Neuronal stem cell (in vitro differentiated cells): ENCODE measurements at regions not wholly inside any gene's neighbourhood (a gene's known extent, or its start where the extent isn't known, plus 50 kb on each side); places are given as distances from the start of the nearest gene placed in this dataset.

Source experiments
- DNase-seq: peaks from one replicate; pipeline ENCODE4 v3.0.0-alpha.2; 2013; ENCODE audit warnings: low spot score
- H2AFZ ChIP-seq: one replicate; pipeline ENCODE4 v1.6.1; 2013; ENCODE audit warnings: mild to moderate bottlenecking, low read length, inconsistent platforms
- H2AK5ac ChIP-seq: 2 replicates; pipeline ENCODE4 v1.6.1; 2013; ENCODE audit warnings: low read depth, mild to moderate bottlenecking, inconsistent platforms, low read length, moderate library complexity, mixed read lengths
- H2BK120ac ChIP-seq: 2 replicates; pipeline ENCODE4 v1.6.1; 2013; ENCODE audit warnings: low read depth, mild to moderate bottlenecking, inconsistent platforms, low read length, moderate library complexity, mixed read lengths
- H2BK12ac ChIP-seq: one replicate; pipeline ENCODE4 v1.6.1; 2013; ENCODE audit warnings: low read length, inconsistent platforms
- H2BK15ac ChIP-seq: 2 replicates; pipeline ENCODE4 v1.6.1; 2013; ENCODE audit warnings: mild to moderate bottlenecking, low read length, inconsistent platforms, mixed read lengths
- H2BK5ac ChIP-seq: one replicate; pipeline ENCODE4 v1.6.1; 2013; ENCODE audit warnings: inconsistent platforms, mild to moderate bottlenecking, low read length, moderate library complexity
- H3K14ac ChIP-seq: one replicate; pipeline ENCODE4 v1.6.1; 2013; ENCODE audit warnings: low read length, inconsistent platforms
- H3K18ac ChIP-seq: 2 replicates; pipeline ENCODE4 v1.6.1; 2013; ENCODE audit warnings: low read length, inconsistent platforms
- H3K23ac ChIP-seq: 2 replicates; pipeline ENCODE4 v1.6.1; 2013; ENCODE audit warnings: low read depth, mild to moderate bottlenecking, mixed read lengths, low read length, inconsistent platforms; ENCODE audit not compliant: poor library complexity
- H3K27ac ChIP-seq: replicated peaks from 3 replicates; pipeline ENCODE4 v1.5.1; 2013; ENCODE audit warnings: low read length, inconsistent platforms
- H3K27me3 ChIP-seq, 3 experiments: 2 replicates each; pipeline ENCODE4 v1.6.1; 2013; ENCODE audit warnings: low read length in 3 of 3, mild to moderate bottlenecking in 2 of 3, inconsistent platforms in 1 of 3, low read depth in 1 of 3, mixed read lengths in 1 of 3, moderate library complexity in 1 of 3; ENCODE audit not compliant: control insufficient read depth in 3 of 3, insufficient read depth in 3 of 3
- H3K36me3 ChIP-seq, 2 donors: replicated peaks in 1 of 2; 2 replicates each; pipeline ENCODE4 v1.6.1; 2013; ENCODE audit warnings: low read length in 2 of 2; ENCODE audit not compliant: control insufficient read depth in 2 of 2, insufficient read depth in 2 of 2
- H3K4ac ChIP-seq: 2 replicates; pipeline ENCODE4 v1.6.1; 2013; ENCODE audit warnings: inconsistent platforms, mild to moderate bottlenecking, low read length, moderate library complexity
- H3K4me1 ChIP-seq, 2 donors: 1 replicate in 1 of 2; 2 replicates in 1 of 2; pipeline ENCODE4 v1.6.1; 2013; ENCODE audit warnings: low read length in 2 of 2, low read depth in 1 of 2; ENCODE audit not compliant: control insufficient read depth in 2 of 2, insufficient read depth in 1 of 2
- H3K4me2 ChIP-seq: one replicate; pipeline ENCODE4 v1.6.1; 2013; ENCODE audit warnings: mild to moderate bottlenecking, low read length, inconsistent platforms; ENCODE audit not compliant: insufficient read depth, poor library complexity, severe bottlenecking
- H3K4me3 ChIP-seq, 2 donors: 2 replicates each; pipeline ENCODE4 v1.5.1; 2013; ENCODE audit warnings: low read length in 2 of 2, mild to moderate bottlenecking in 2 of 2, inconsistent platforms in 1 of 2, moderate library complexity in 1 of 2
- H3K79me1 ChIP-seq: one replicate; pipeline ENCODE4 v1.6.1; 2013; ENCODE audit warnings: low read depth, mild to moderate bottlenecking, inconsistent platforms, low read length, moderate library complexity
- H3K9ac ChIP-seq: one replicate; pipeline ENCODE4 v1.6.1; 2013; ENCODE audit warnings: mild to moderate bottlenecking, low read depth, low read length, inconsistent platforms; ENCODE audit not compliant: poor library complexity
- H3K9me3 ChIP-seq, 2 donors: replicated peaks in 1 of 2; 2 replicates each; pipeline versions ENCODE3 to v1.6.1; 2013; ENCODE audit warnings: low read length in 2 of 2, mild to moderate bottlenecking in 2 of 2, inconsistent platforms in 1 of 2, low read depth in 1 of 2, mixed read lengths in 1 of 2, moderate library complexity in 1 of 2; ENCODE audit not compliant: control insufficient read depth in 2 of 2, insufficient read depth in 1 of 2
- H4K8ac ChIP-seq: one replicate; pipeline ENCODE4 v1.6.1; 2013; ENCODE audit warnings: low read depth, mild to moderate bottlenecking, inconsistent platforms, low read length, moderate library complexity
- H4K91ac ChIP-seq: one replicate; pipeline ENCODE4 v1.6.1; 2013; ENCODE audit warnings: low read length, low read depth, mild to moderate bottlenecking, inconsistent platforms; ENCODE audit not compliant: poor library complexity
- WGBS, 2 donors: extraction: QIAGEN DNeasy Blood & Tissue Kit; methylation state at CpG; one replicate each; pipeline ENCODE4 v1.1.7; 2013; ENCODE audit warnings: missing lambda C conversion rate in 2 of 2, mixed read lengths in 1 of 2; ENCODE audit not compliant: insufficient read length in 2 of 2, insufficient replicate concordance in 1 of 2; ENCODE audit errors: extremely low coverage in 2 of 2; 5-methylcytosine and 5-hydroxymethylcytosine counted together

DNA sequence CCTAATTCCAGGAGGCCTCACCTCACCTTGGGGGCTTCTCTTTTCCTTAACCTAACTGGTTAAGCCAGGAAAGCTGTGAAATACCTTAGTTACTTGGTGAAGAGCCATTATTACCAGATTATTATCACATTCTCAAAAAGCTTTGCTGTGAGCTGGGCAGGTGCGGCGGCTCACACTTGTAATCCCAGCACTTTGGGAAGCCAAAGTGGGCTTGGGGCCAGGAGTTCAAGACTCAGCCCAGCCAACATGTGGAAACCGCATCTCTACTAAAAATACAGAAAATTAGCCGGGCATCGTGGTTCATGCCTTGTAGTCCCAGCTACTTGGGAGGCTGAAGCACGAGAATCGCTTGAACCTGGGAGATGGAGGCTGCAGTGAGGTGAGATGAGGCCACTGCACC lies 102.4 kb upstream of the KLF6 start:
- peak overlapping the region; percentile 80 for H3K27ac ChIP-seq
- no CpG with 5 or more reads among the region's 7 CpGs for WGBS, 2 donors

DNA sequence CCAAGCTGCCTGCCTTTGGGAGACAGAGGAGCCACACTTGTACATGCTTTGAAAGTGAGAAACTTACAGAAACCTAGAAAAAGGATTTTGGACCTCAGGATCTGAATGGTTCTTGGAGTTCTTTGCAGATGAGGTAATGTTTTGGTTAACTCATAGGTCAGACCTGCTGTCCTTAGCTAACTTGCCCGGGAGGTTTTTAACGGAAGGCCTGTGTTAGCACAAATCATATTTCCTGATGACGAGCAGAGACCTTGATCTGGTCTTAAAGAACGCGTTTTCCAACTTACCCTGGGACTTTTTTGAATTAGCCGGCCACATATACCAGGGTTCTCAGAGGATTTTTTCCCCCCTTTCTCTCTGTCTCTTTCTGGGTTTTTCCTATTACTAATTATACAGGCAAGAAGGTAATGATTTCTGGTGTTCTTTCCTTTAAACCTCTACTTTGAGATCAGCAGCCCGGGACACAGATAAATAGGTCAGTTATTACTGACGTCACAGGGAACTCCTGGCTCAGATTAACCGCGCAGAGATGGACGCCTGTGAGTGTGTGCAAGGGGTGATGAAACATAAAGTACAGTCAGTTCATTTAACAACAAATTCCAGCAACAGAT lies 101.7 kb upstream of the KLF6 start:
- H2BK12ac ChIP-seq: no peak overlapping the region
- H3K79me1 ChIP-seq: no peaks in the 10 kb centered on the region
- H3K36me3 ChIP-seq: no peaks in the 10 kb centered on the region
- peak overlapping the region; percentile 87 for H2AFZ ChIP-seq
- no peak overlapping the region for H3K4me2 ChIP-seq
- no peak for DNase-seq
- no peak overlapping the region for H3K18ac ChIP-seq
- no peaks in the 10 kb centered on the region for H3K27me3 ChIP-seq
- H4K8ac ChIP-seq: no peak overlapping the region
- H3K14ac ChIP-seq: no peak overlapping the region
- H2BK15ac ChIP-seq: no peak overlapping the region
- no peak overlapping the region for H3K4ac ChIP-seq
- no peak overlapping the region for H2AK5ac ChIP-seq
- H3K9me3 ChIP-seq: no peaks in the 10 kb centered on the region
- no peak overlapping the region for H4K91ac ChIP-seq
- no peak overlapping the region for H3K9ac ChIP-seq
- no peak overlapping the region for H2BK120ac ChIP-seq
- no peak overlapping the region for H3K27ac ChIP-seq
- no peak overlapping the region for H3K23ac ChIP-seq
- no peak overlapping the region for H2BK5ac ChIP-seq
- H3K4me1 ChIP-seq: peaks cover 7 to 14% of the 10 kb centered on the region in 2 donors
- no CpG with 5 or more reads among the region's 11 CpGs for WGBS, 2 donors
- H3K4me3 ChIP-seq: no peak overlapping the region

More for the DNA sequence above, 102.4 kb upstream of the KLF6 start:
- H2AFZ ChIP-seq: no peak overlapping the region
- H3K79me1 ChIP-seq: no peaks in the 10 kb centered on the region
- H3K4me3 ChIP-seq: no peak overlapping the region
- no peak overlapping the region for H3K14ac ChIP-seq
- H3K9me3 ChIP-seq: no peaks in the 10 kb centered on the region
- H2BK120ac ChIP-seq: no peak overlapping the region
- no peak overlapping the region for H2BK5ac ChIP-seq
- H3K4me1 ChIP-seq: peaks cover 7 to 14% of the 10 kb centered on the region in 2 donors
- H2AK5ac ChIP-seq: no peak overlapping the region
- H3K4ac ChIP-seq: no peak overlapping the region
- no peak overlapping the region for H4K91ac ChIP-seq
- H2BK15ac ChIP-seq: no peak overlapping the region
- H3K23ac ChIP-seq: no peak overlapping the region
- H2BK12ac ChIP-seq: no peak overlapping the region
- no peak for DNase-seq
- H3K18ac ChIP-seq: peak overlapping the region; percentile 70
- H4K8ac ChIP-seq: no peak overlapping the region
- no peak overlapping the region for H3K4me2 ChIP-seq
- H3K9ac ChIP-seq: no peak overlapping the region
- H3K36me3 ChIP-seq: no peaks in the 10 kb centered on the region
- H3K27me3 ChIP-seq: no peaks in the 10 kb centered on the region

- Histone ChIP-seq H3K79me1 (no peaks in the 10 kb centered on the region), H3K9me3 (no peaks in the 10 kb centered on the region), H3K4ac (no peak overlapping the region), H2BK5ac (no peak overlapping the region), H3K14ac (no peak overlapping the region), H3K4me2 (no peak overlapping the region), H3K36me3 (no peaks in the 10 kb centered on the region), H3K23ac (no peak overlapping the region), H3K9ac (no peak overlapping the region), H2BK120ac (no peak overlapping the region), H4K91ac (no peak overlapping the region), H2BK12ac (no peak overlapping the region), H2AFZ (peak overlapping the region; percentile 87), H3K4me3 (no peak overlapping the region), H3K4me1 (peaks cover 7 to 14% of the 10 kb centered on the region in 2 donors), H4K8ac (no peak overlapping the region), H3K27me3 (no peaks in the 10 kb centered on the region), H3K27ac (no peak overlapping the region), H2AK5ac (no peak overlapping the region), H3K18ac (no peak overlapping the region), H2BK15ac (no peak overlapping the region)
- no peak for DNase-seq
- no CpG with 5 or more reads among the region's 14 CpGs for WGBS, 2 donors
Observed at GRCh38 chr10:3886191-3886590, 101.2 kb upstream of the KLF6 start.

DNA sequence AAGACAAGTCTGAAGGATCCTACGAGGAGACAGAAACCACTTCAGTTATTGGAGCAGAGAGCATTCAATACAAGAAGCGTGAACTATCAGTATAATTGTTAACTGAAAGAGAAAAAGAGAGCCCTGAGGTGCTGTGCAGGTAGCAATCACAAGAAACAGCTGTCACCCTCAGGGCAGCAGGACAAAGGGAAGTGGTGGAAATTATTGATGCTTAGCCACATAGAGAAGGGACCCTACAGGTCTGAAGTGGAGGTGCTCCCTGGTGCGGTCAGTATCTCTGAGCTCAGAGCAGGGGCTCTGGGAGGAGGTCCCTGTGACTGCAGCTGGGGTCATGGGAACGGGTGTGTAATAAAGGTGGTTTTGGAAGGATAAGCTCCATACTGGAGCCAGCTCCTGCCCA lies 97.8 kb upstream of the KLF6 start:
- Histone ChIP-seq H3K79me1 (no peaks in the 10 kb centered on the region), H3K27ac (no peak overlapping the region), H3K27me3 (no peaks in the 10 kb centered on the region), H3K4ac (no peak overlapping the region), H2AFZ (no peak overlapping the region), H2BK5ac (no peak overlapping the region), H3K9me3 (no peaks in the 10 kb centered on the region), H3K4me2 (no peak overlapping the region), H3K14ac (no peak overlapping the region), H2BK15ac (no peak overlapping the region), H2BK12ac (peak overlapping the region; percentile 1), H3K23ac (no peak overlapping the region), H3K36me3 (no peaks in the 10 kb centered on the region), H2AK5ac (no peak overlapping the region), H2BK120ac (no peak overlapping the region), H4K91ac (no peak overlapping the region), H3K4me3 (no peak overlapping the region), H3K9ac (no peak overlapping the region), H4K8ac (no peak overlapping the region), H3K4me1 (peaks cover 7% of the 10 kb centered on the region in 2 donors), H3K18ac (no peak overlapping the region)
- no peak for DNase-seq
- WGBS, 2 donors: no CpG with 5 or more reads among the region's 4 CpGs
